B cell (primary cell): ENCODE measurements at regions not wholly inside any gene's neighbourhood (a gene's known extent, or its start where the extent isn't known, plus 50 kb on each side); places are given as distances from the start of the nearest gene placed in this dataset.

Source experiments
- ATAC-seq: fragments of 200-7000 bp; cut with Tn5 transposase; one replicate; pipeline ENCODE4 v1.10.0; 2021; ENCODE audit warnings: low read depth, mild to moderate bottlenecking, moderate number of reproducible peaks, moderate library complexity
- CTCF ChIA-PET: fragments of 350-600 bp; sonication (Branson Sonifier 250); formaldehyde crosslinking; loops from one replicate; lab custom pipeline; 2021; ENCODE audit warnings: antibody characterized with exemption, inconsistent platforms; lab: Charles Lee
- POLR2A ChIA-PET: fragments of 350-600 bp; sonication (Branson Sonifier 250); formaldehyde crosslinking; loops from one replicate; lab custom pipeline; 2021; ENCODE audit warnings: antibody characterized with exemption; lab: Charles Lee
- DNase-seq: peaks from one replicate; pipeline ENCODE4 v3.0.0; 2013
- H2AFZ ChIP-seq: 2 replicates; pipeline ENCODE4 v1.6.1; 2012; ENCODE audit warnings: mild to moderate bottlenecking, low read depth, low read length; ENCODE audit not compliant: insufficient read depth, poor library complexity, severe bottlenecking
- H3K27ac ChIP-seq, 2 donors: 1 replicate in 1 of 2; 2 replicates in 1 of 2; pipeline ENCODE4 v1.5.1; 2012 to 2013; ENCODE audit warnings: low read length in 2 of 2, mild to moderate bottlenecking in 2 of 2, moderate library complexity in 1 of 2
- H3K27me3 ChIP-seq, 4 experiments: fragments of 200-600 bp in 1 of 4; sonication (generic) in 1 of 4; replicated peaks in 1 of 4; 1 replicate in 2 of 4; 2 replicates in 2 of 4; pipeline versions ENCODE4 v1.6.1 to v1.7.0; 2013 to 2016; ENCODE audit warnings: low read length in 3 of 4, mild to moderate bottlenecking in 2 of 4, mixed read lengths in 1 of 4, moderate library complexity in 1 of 4; ENCODE audit not compliant: insufficient read depth in 4 of 4, control insufficient read depth in 3 of 4; ENCODE audit errors: control extremely low read depth in 1 of 4
- H3K36me3 ChIP-seq, 2 experiments: replicated peaks in 1 of 2; 1 replicate in 1 of 2; 2 replicates in 1 of 2; pipeline versions ENCODE4 v1.6.1 to v1.7.1; 2013; ENCODE audit warnings: low read length in 1 of 2; ENCODE audit not compliant: insufficient read depth in 2 of 2, control insufficient read depth in 1 of 2; ENCODE audit errors: control extremely low read depth in 1 of 2, extremely low read depth in 1 of 2
- H3K4me1 ChIP-seq, 2 donors: fragments of 200-600 bp in 1 of 2; sonication (generic) in 1 of 2; 1 replicate in 1 of 2; 2 replicates in 1 of 2; pipeline versions ENCODE4 v1.5.1 to v1.6.1; 2013 to 2017; ENCODE audit warnings: low read length in 2 of 2; ENCODE audit not compliant: control insufficient read depth in 2 of 2, insufficient read depth in 2 of 2
- H3K4me2 ChIP-seq: replicated peaks from 2 replicates; pipeline ENCODE3; 2012; ENCODE audit warnings: mild to moderate bottlenecking, low read depth, low read length; ENCODE audit not compliant: poor library complexity, severe bottlenecking
- H3K4me3 ChIP-seq, 5 experiments: fragments of 200-600 bp in 1 of 5; sonication (generic) in 1 of 5; 1 replicate in 3 of 5; 2 replicates in 2 of 5; pipeline versions ENCODE4 v1.5.1 to v1.7.0; 2011 to 2016; ENCODE audit warnings: low read length in 4 of 5, mild to moderate bottlenecking in 4 of 5, low read depth in 2 of 5, control low read depth in 1 of 5, moderate library complexity in 1 of 5; ENCODE audit not compliant: insufficient read depth in 1 of 5; ENCODE audit errors: control extremely low read depth in 1 of 5, extremely low read depth in 1 of 5
- H3K79me2 ChIP-seq: fragments of 200-600 bp; sonication (generic); one replicate; pipeline ENCODE4 v1.6.0; 2016; ENCODE audit warnings: low read length; ENCODE audit not compliant: control insufficient read depth, insufficient read depth
- H3K9ac ChIP-seq: fragments of 200-600 bp; sonication (generic); 2 replicates; pipeline ENCODE4 v1.6.1; 2017; ENCODE audit warnings: mild to moderate bottlenecking, low read length, moderate library complexity
- H3K9me3 ChIP-seq, 3 donors: one replicate each; pipeline versions ENCODE4 v1.6.1 to v1.7.1; 2013; ENCODE audit warnings: low read length in 2 of 3; ENCODE audit not compliant: control insufficient read depth in 2 of 3, insufficient read depth in 1 of 3; ENCODE audit errors: control extremely low read depth in 1 of 3
- H4K20me1 ChIP-seq: 2 replicates; pipeline ENCODE4 v1.6.0; 2012; ENCODE audit warnings: mild to moderate bottlenecking, low read length; ENCODE audit not compliant: insufficient read depth, control insufficient read depth, poor library complexity, severe bottlenecking
- H3K27ac Mint-ChIP-seq: one replicate; pipeline ENCODE4 v1.8.0; 2021; ENCODE audit warnings: mixed read lengths
- H3K27me3 Mint-ChIP-seq: one replicate; pipeline ENCODE4 v1.8.0; 2021; ENCODE audit warnings: mixed read lengths
- H3K4me1 Mint-ChIP-seq: one replicate; pipeline ENCODE4 v1.8.0; 2021; ENCODE audit warnings: mixed read lengths
- H3K4me3 Mint-ChIP-seq: one replicate; pipeline ENCODE4 v1.8.0; 2021; ENCODE audit warnings: mixed read lengths
- H3K9me3 Mint-ChIP-seq: one replicate; pipeline ENCODE4 v1.8.0; 2022; ENCODE audit warnings: mixed read lengths; ENCODE audit not compliant: insufficient read depth
- CTCF ChIP-seq: fragments of 200-600 bp; IDR thresholded peaks from one replicate; pipeline ENCODE4 v1.8.0; 2022; ENCODE audit warnings: antibody characterized with exemption, mild to moderate bottlenecking
- EZH2 ChIP-seq: IDR thresholded peaks from 2 replicates; pipeline ENCODE4 v1.6.1; 2012; ENCODE audit warnings: borderline replicate concordance, low read depth, mild to moderate bottlenecking, moderate library complexity, low read length; ENCODE audit not compliant: insufficient read depth, poor library complexity, severe bottlenecking
- WGBS: methylation state at CpG from one replicate; pipeline ENCODE4 v1.1.5; 2013; ENCODE audit warnings: missing lambda C conversion rate; ENCODE audit not compliant: insufficient coverage; 5-methylcytosine and 5-hydroxymethylcytosine counted together
- intact Hi-C: fragments of 100-400 bp; cut with micrococcal nuclease; formaldehyde crosslinking; loops from one replicate; pipeline ENCODE4 v1.10.0; 2022

- Histone ChIP-seq H3K9ac (no peak overlapping the region), H3K79me2 (no peaks in the 10 kb centered on the region), H3K27me3 (no peaks in the 10 kb centered on the region), H3K4me2 (no peak overlapping the region), H3K9me3 (no peaks in the 10 kb centered on the region), H4K20me1 (no peaks in the 10 kb centered on the region), H2AFZ (no peak overlapping the region), H3K4me3 (no peak overlapping the region), H3K4me1 (no peaks in the 10 kb centered on the region), H3K27ac (no peak overlapping the region), H3K36me3 (no peaks in the 10 kb centered on the region)
- TF ChIP-seq EZH2 (no peak), CTCF (no peak)
- no peak overlapping the region for H3K4me3 Mint-ChIP-seq
- H3K9me3 Mint-ChIP-seq, result no peaks in the 10 kb centered on the region
- no peaks in the 10 kb centered on the region for H3K27me3 Mint-ChIP-seq
- no peak overlapping the region for H3K27ac Mint-ChIP-seq
- ATAC-seq (no peak), DNase-seq (no peak)
- intact Hi-C loops, result no loop called here
- no peaks in the 10 kb centered on the region for H3K4me1 Mint-ChIP-seq
- CTCF ChIA-PET, result no interaction called here
- POLR2A ChIA-PET, result no interaction called here
- 81% methylated on average over 15 of the region's 15 CpGs for WGBS
These were observed 55.5 kb upstream of the HS6ST1 start for GRCh38 chr2:128374001-128374710.

- no peak overlapping the region for H3K9ac ChIP-seq
- intact Hi-C loops, result no loop called here
- no peaks in the 10 kb centered on the region for H3K36me3 ChIP-seq
- ChIA-PET CTCF (no interaction called here), POLR2A (no interaction called here)
- no peaks in the 10 kb centered on the region for H3K27me3 ChIP-seq
- no peaks in the 10 kb centered on the region for H3K27me3 Mint-ChIP-seq
- no peak overlapping the region for H3K27ac Mint-ChIP-seq
- H3K4me1 ChIP-seq, result no peaks in the 10 kb centered on the region
- H3K4me3 ChIP-seq, result no peak overlapping the region
- H4K20me1 ChIP-seq, result no peaks in the 10 kb centered on the region
- TF ChIP-seq EZH2 (no peak), CTCF (no peak)
- WGBS, result 87% methylated on average over 10 of the region's 19 CpGs
- H3K27ac ChIP-seq, result no peak overlapping the region
- no peaks in the 10 kb centered on the region for H3K9me3 ChIP-seq
- no peak overlapping the region for H3K4me3 Mint-ChIP-seq
- no peak overlapping the region for H3K4me2 ChIP-seq
- no peak overlapping the region for H2AFZ ChIP-seq
- ATAC-seq (no peak), DNase-seq (no peak)
- H3K9me3 Mint-ChIP-seq, result no peaks in the 10 kb centered on the region
- H3K79me2 ChIP-seq, result no peaks in the 10 kb centered on the region
- H3K4me1 Mint-ChIP-seq, result no peaks in the 10 kb centered on the region
These were observed 56.2 kb upstream of the HS6ST1 start for GRCh38 chr2:128374711-128375413.
